ENCODE measurements at regions not wholly inside any gene's neighbourhood (a gene's known extent, or its start where the extent isn't known, plus 50 kb on each side); places are given as distances from the start of the nearest gene placed in this dataset.

DNA sequence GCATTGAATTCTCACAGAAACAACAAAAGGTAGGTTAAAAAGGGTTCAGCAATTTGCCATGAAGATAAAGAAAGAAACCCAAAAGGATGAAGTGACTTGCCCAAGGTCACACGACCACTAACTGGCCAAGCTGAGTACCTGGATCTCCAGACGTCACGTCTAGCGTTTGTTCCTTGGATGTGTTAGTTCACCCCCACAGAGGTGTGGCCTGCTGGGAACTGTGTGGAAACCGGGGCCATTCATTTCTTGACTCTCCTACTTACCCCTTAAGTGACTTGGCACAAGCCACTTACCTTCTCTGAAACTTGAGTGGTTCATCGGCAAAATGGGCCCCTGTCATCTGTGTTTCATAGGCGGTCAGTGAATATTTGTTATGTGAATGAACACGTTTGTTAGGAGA lies 244.3 kb upstream of the SLCO3A1 start:
- Histone ChIP-seq H2AFZ (ENCODE audit: low read length) (no peak overlapping the region), H3K79me2 (ENCODE audit: insufficient read depth, low read length) (no peaks in the 10 kb centered on the region), H3K4me2 (ENCODE audit: low read depth, low read length) (no peak overlapping the region), H3K4me3 (replicated peaks in 1 of 3; ENCODE audit: insufficient read depth in 1 of 3, low read depth in 2 of 3, low read length in 3 of 3) (no peak overlapping the region), H3K36me3 (replicated peaks in 1 of 2; ENCODE audit: control insufficient read depth in 1 of 2, insufficient read depth in 2 of 2, low read length in 2 of 2) (no peaks in the 10 kb centered on the region), H3K27ac (ENCODE audit: extremely low read length, insufficient read depth, low read length) (no peak overlapping the region), H3K9me3 (ENCODE audit: low read length) (no peaks in the 10 kb centered on the region), H3K27me3 (ENCODE audit: control insufficient read depth in 1 of 2, insufficient read depth in 2 of 2, low read length in 2 of 2) (no peaks in the 10 kb centered on the region), H3K9ac (ENCODE audit: insufficient read depth, low read depth, low read length) (no peak overlapping the region), H4K20me1 (ENCODE audit: insufficient read depth, low read length) (no peaks in the 10 kb centered on the region), H3K4me1 (ENCODE audit: insufficient read depth, low read length) (peaks cover 12% of the 10 kb centered on the region; the same call in 1 of the 2 replicates)
- 38% methylated on average over 8 of the region's 8 CpGs for WGBS (ENCODE audit: low lambda C conversion rate)
- intact Hi-C loops (cut with micrococcal nuclease; ENCODE audit: unreplicated experiment) (no loop called here), in situ Hi-C loops (cut with HindIII; ENCODE audit: extremely low pct_ligation_motif_present, low pct_unique_long_range_greater_than_20kb) (no loop called here)
- ChIA-PET CTCF (ENCODE audit: low intra/inter-chr PET ratio, low total read pairs) (no interaction called here), POLR2A (no interaction called here)
- TF ChIP-seq, protein P1, sequence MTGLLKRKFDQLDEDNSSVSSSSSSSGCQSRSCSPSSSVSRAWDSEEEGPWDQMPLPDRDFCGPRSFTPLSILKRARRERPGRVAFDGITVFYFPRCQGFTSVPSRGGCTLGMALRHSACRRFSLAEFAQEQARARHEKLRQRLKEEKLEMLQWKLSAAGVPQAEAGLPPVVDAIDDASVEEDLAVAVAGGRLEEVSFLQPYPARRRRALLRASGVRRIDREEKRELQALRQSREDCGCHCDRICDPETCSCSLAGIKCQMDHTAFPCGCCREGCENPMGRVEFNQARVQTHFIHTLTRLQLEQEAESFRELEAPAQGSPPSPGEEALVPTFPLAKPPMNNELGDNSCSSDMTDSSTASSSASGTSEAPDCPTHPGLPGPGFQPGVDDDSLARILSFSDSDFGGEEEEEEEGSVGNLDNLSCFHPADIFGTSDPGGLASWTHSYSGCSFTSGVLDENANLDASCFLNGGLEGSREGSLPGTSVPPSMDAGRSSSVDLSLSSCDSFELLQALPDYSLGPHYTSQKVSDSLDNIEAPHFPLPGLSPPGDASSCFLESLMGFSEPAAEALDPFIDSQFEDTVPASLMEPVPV (CRISPR knock-in tag; IDR thresholded peaks at IDR 0.05): no peak
- TF ChIP-seq, protein P2, sequence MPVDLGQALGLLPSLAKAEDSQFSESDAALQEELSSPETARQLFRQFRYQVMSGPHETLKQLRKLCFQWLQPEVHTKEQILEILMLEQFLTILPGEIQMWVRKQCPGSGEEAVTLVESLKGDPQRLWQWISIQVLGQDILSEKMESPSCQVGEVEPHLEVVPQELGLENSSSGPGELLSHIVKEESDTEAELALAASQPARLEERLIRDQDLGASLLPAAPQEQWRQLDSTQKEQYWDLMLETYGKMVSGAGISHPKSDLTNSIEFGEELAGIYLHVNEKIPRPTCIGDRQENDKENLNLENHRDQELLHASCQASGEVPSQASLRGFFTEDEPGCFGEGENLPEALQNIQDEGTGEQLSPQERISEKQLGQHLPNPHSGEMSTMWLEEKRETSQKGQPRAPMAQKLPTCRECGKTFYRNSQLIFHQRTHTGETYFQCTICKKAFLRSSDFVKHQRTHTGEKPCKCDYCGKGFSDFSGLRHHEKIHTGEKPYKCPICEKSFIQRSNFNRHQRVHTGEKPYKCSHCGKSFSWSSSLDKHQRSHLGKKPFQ (CRISPR knock-in tag; IDR thresholded peaks at IDR 0.05; ENCODE audit: insufficient replicate concordance): no peak
- no peak for DNase-seq (ENCODE audit: low spot score)
- ATAC-seq: no peak
- no TSS peak for BruUV-seq (replicated peaks)
- FAIRE-seq: no peak

DNA sequence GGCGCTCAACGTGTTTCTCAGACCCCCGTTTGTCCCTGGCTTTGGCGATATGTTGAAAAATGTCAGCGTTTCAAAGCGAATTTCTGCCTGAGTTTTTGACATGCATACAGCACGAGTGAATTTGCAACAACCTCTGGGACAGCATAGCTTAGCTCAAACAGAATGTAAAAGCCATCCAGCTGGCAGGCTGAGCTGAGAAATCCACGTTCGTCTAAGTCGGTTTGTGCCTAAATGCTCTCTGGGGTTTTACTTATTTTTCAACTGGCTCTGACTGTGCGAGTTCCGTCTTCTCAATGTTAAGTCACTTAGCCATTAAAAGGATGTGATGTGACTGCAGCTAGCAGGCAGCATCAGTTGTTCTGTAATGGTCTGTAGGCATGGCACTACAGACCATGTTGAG lies 243.5 kb upstream of the SLCO3A1 start:
- intact Hi-C loops (cut with micrococcal nuclease; ENCODE audit: unreplicated experiment): no loop called here
- ATAC-seq: no peak
- POLR2A ChIA-PET: no interaction called here
- no peak for TF ChIP-seq NR2F2 (IDR thresholded peaks at IDR 0.05; ENCODE audit: borderline replicate concordance, low read depth)
- TF ChIP-seq, protein P3, sequence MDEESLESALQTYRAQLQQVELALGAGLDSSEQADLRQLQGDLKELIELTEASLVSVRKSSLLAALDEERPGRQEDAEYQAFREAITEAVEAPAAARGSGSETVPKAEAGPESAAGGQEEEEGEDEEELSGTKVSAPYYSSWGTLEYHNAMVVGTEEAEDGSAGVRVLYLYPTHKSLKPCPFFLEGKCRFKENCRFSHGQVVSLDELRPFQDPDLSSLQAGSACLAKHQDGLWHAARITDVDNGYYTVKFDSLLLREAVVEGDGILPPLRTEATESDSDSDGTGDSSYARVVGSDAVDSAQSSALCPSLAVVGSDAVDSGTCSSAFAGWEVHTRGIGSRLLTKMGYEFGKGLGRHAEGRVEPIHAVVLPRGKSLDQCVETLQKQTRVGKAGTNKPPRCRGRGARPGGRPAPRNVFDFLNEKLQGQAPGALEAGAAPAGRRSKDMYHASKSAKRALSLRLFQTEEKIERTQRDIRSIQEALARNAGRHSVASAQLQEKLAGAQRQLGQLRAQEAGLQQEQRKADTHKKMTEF (CRISPR knock-in tag; IDR thresholded peaks at IDR 0.05): no peak
- no peak for TF ChIP-seq ZBTB7A (CRISPR knock-in tag; IDR thresholded peaks at IDR 0.05)
- TF ChIP-seq PRMT3 (CRISPR knock-in tag; IDR thresholded peaks at IDR 0.05; ENCODE audit: borderline replicate concordance, low read depth): no peak
- TF ChIP-seq ZNF776 (CRISPR knock-in tag; IDR thresholded peaks at IDR 0.05): no peak
- TF ChIP-seq, protein P4, sequence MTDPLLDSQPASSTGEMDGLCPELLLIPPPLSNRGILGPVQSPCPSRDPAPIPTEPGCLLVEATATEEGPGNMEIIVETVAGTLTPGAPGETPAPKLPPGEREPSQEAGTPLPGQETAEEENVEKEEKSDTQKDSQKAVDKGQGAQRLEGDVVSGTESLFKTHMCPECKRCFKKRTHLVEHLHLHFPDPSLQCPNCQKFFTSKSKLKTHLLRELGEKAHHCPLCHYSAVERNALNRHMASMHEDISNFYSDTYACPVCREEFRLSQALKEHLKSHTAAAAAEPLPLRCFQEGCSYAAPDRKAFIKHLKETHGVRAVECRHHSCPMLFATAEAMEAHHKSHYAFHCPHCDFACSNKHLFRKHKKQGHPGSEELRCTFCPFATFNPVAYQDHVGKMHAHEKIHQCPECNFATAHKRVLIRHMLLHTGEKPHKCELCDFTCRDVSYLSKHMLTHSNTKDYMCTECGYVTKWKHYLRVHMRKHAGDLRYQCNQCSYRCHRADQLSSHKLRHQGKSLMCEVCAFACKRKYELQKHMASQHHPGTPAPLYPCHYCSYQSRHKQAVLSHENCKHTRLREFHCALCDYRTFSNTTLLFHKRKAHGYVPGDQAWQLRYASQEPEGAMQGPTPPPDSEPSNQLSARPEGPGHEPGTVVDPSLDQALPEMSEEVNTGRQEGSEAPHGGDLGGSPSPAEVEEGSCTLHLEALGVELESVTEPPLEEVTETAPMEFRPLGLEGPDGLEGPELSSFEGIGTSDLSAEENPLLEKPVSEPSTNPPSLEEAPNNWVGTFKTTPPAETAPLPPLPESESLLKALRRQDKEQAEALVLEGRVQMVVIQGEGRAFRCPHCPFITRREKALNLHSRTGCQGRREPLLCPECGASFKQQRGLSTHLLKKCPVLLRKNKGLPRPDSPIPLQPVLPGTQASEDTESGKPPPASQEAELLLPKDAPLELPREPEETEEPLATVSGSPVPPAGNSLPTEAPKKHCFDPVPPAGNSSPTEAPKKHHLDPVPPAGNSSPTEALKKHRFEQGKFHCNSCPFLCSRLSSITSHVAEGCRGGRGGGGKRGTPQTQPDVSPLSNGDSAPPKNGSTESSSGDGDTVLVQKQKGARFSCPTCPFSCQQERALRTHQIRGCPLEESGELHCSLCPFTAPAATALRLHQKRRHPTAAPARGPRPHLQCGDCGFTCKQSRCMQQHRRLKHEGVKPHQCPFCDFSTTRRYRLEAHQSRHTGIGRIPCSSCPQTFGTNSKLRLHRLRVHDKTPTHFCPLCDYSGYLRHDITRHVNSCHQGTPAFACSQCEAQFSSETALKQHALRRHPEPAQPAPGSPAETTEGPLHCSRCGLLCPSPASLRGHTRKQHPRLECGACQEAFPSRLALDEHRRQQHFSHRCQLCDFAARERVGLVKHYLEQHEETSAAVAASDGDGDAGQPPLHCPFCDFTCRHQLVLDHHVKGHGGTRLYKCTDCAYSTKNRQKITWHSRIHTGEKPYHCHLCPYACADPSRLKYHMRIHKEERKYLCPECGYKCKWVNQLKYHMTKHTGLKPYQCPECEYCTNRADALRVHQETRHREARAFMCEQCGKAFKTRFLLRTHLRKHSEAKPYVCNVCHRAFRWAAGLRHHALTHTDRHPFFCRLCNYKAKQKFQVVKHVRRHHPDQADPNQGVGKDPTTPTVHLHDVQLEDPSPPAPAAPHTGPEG (CRISPR knock-in tag; IDR thresholded peaks at IDR 0.05): no peak

More for the DNA sequence above, 243.5 kb upstream of the SLCO3A1 start:
- no peak overlapping the region for H3K4me2 ChIP-seq (ENCODE audit: low read depth, low read length)
- 34% methylated on average over 12 of the region's 12 CpGs for WGBS (ENCODE audit: low lambda C conversion rate)
- FAIRE-seq (no peak), DNase-seq (ENCODE audit: low spot score) (no peak)
- no peak overlapping the region for H2AFZ ChIP-seq (ENCODE audit: low read length)
- H3K4me3 ChIP-seq (replicated peaks in 1 of 3; ENCODE audit: insufficient read depth in 1 of 3, low read depth in 2 of 3, low read length in 3 of 3): no peak overlapping the region
- no peak overlapping the region for H3K9ac ChIP-seq (ENCODE audit: insufficient read depth, low read depth, low read length)
- no peak overlapping the region for H3K27ac ChIP-seq (ENCODE audit: extremely low read length, insufficient read depth, low read length)
- no peaks in the 10 kb centered on the region for H3K79me2 ChIP-seq (ENCODE audit: insufficient read depth, low read length)
- no peaks in the 10 kb centered on the region for H3K36me3 ChIP-seq (replicated peaks in 1 of 2; ENCODE audit: control insufficient read depth in 1 of 2, insufficient read depth in 2 of 2, low read length in 2 of 2)
- BruUV-seq (replicated peaks): no TSS peak
- H4K20me1 ChIP-seq (ENCODE audit: insufficient read depth, low read length): no peaks in the 10 kb centered on the region
- CTCF ChIA-PET (ENCODE audit: low intra/inter-chr PET ratio, low total read pairs): no interaction called here
- no peaks in the 10 kb centered on the region; a peak in 1 of 5 replicates for H3K27me3 ChIP-seq (ENCODE audit: control insufficient read depth in 1 of 2, insufficient read depth in 2 of 2, low read length in 2 of 2)
- no peaks in the 10 kb centered on the region for H3K9me3 ChIP-seq (ENCODE audit: low read length)
- in situ Hi-C loops (cut with HindIII; ENCODE audit: extremely low pct_ligation_motif_present, low pct_unique_long_range_greater_than_20kb): no loop called here
- peaks cover 12% of the 10 kb centered on the region; the same call in 1 of the 2 replicates for H3K4me1 ChIP-seq (ENCODE audit: insufficient read depth, low read length)

All from HepG2 (cell line).